ENCODE measurements at regions not wholly inside any gene's neighbourhood (a gene's known extent, or its start where the extent isn't known, plus 50 kb on each side); places are given as distances from the start of the nearest gene placed in this dataset.

- H3K4me1 ChIP-seq: no peaks in the 10 kb centered on the region
- WGBS, 2 donors: 55 to 64% methylated on average over 1 of the region's 1 CpG
- DNase-seq (no peak), ATAC-seq (no peak), FAIRE-seq (no peak)
- intact Hi-C loops (cut with DNase I): no loop called here
- no peaks in the 10 kb centered on the region for H3K9me3 ChIP-seq
- no peaks in the 10 kb centered on the region for H3K27me3 ChIP-seq
- no peak overlapping the region for H3K27ac ChIP-seq
- no peaks in the 10 kb centered on the region for H3K36me3 ChIP-seq
- no peak overlapping the region for H3K4me3 ChIP-seq
- TF ChIP-seq CTCF (IDR thresholded peaks at IDR 0.05): no peak
Measured at GRCh38 chr3:106590216-106590615, 721.4 kb upstream of the CBLB start.

- intact Hi-C loops (cut with DNase I): no loop called here
- Histone ChIP-seq H3K27ac (no peak overlapping the region), H3K27me3 (no peaks in the 10 kb centered on the region), H3K4me3 (no peak overlapping the region), H3K36me3 (no peaks in the 10 kb centered on the region), H3K9me3 (no peaks in the 10 kb centered on the region), H3K4me1 (no peaks in the 10 kb centered on the region)
- DNase-seq (no peak), FAIRE-seq (no peak), ATAC-seq (no peak)
- TF ChIP-seq CTCF (IDR thresholded peaks at IDR 0.05): no peak
- WGBS, 2 donors: 58 to 66% methylated on average over 2 of the region's 2 CpGs
Measured at GRCh38 chr3:106593381-106593780, 724.6 kb upstream of the CBLB start.

- H3K9me3 ChIP-seq: no peaks in the 10 kb centered on the region
- no peaks in the 10 kb centered on the region for H3K4me1 ChIP-seq
- FAIRE-seq (peak; percentile 92), DNase-seq (peak in 3 of 6 donors; percentile 27 to 58 (median 29)), ATAC-seq (peak in 3 of 4 donors; percentile 92 to 93 (median 92))
- no peak overlapping the region for H3K4me3 ChIP-seq
- no peaks in the 10 kb centered on the region for H3K36me3 ChIP-seq
- H3K27ac ChIP-seq: no peak overlapping the region
- intact Hi-C loops (cut with DNase I): loop anchor here in 1 of 3 donors (10.0 kb wide), 1 partner anchor 925 kb away; no protein-coding TSS in a partner anchor
- TF ChIP-seq CTCF (IDR thresholded peaks at IDR 0.05): peak; percentile 33 to 87 (median 74)
- WGBS, 2 donors: 14 to 20% methylated on average over 2 of the region's 2 CpGs
- no peaks in the 10 kb centered on the region for H3K27me3 ChIP-seq
Measured at GRCh38 chr3:106609666-106610301, 741.0 kb upstream of the CBLB start.

GRCh38 chr3:106610362-106610959, 741.6 kb upstream of the CBLB start:
- Histone ChIP-seq H3K4me3 (no peak overlapping the region), H3K4me1 (no peaks in the 10 kb centered on the region), H3K27ac (no peak overlapping the region), H3K9me3 (no peaks in the 10 kb centered on the region), H3K27me3 (no peaks in the 10 kb centered on the region), H3K36me3 (no peaks in the 10 kb centered on the region)
- intact Hi-C loops (cut with DNase I): no loop called here
- WGBS, 2 donors: 21 to 40% methylated on average over 2 of the region's 2 CpGs
- no peak for ATAC-seq
- no peak for TF ChIP-seq CTCF (IDR thresholded peaks at IDR 0.05)
- no peak for FAIRE-seq
- no peak for DNase-seq

GRCh38 chr3:106611116-106611515, 742.3 kb upstream of the CBLB start:
- 50 to 59% methylated on average over 1 of the region's 1 CpG for WGBS, 2 donors
- no peak for ATAC-seq
- TF ChIP-seq CTCF (IDR thresholded peaks at IDR 0.05): no peak
- FAIRE-seq: no peak
- Histone ChIP-seq H3K4me3 (no peak overlapping the region), H3K36me3 (no peaks in the 10 kb centered on the region), H3K4me1 (no peaks in the 10 kb centered on the region), H3K27ac (no peak overlapping the region), H3K9me3 (no peaks in the 10 kb centered on the region), H3K27me3 (no peaks in the 10 kb centered on the region)
- intact Hi-C loops (cut with DNase I): no loop called here
- DNase-seq: no peak

Measured in pancreas (tissue), 10 donors.